Endothelial cell (in vitro differentiated cells): ENCODE measurements at regions not wholly inside any gene's neighbourhood (a gene's known extent, or its start where the extent isn't known, plus 50 kb on each side); places are given as distances from the start of the nearest gene placed in this dataset.
"Not testable (repeated sequence)": the region's sequence is repeated elsewhere in the genome, so short reads cannot be mapped to it uniquely, and the experiment has no call there.

Experiments
- DNase-seq: peaks from one replicate; pipeline ENCODE4 v3.0.0; 2021; ENCODE audit warnings: low spot score
- H3K27ac Mint-ChIP-seq: one replicate; pipeline ENCODE4 v1.8.0; 2021; ENCODE audit warnings: mixed read lengths, inconsistent platforms; ENCODE audit not compliant: unreplicated experiment
- H3K27me3 Mint-ChIP-seq: one replicate; pipeline ENCODE4 v1.8.0; 2021; ENCODE audit warnings: mild to moderate bottlenecking, moderate library complexity, mixed read lengths, inconsistent platforms; ENCODE audit not compliant: unreplicated experiment
- H3K36me3 Mint-ChIP-seq: one replicate; pipeline ENCODE4 v1.8.0; 2021; ENCODE audit warnings: mild to moderate bottlenecking, low read depth, mixed read lengths, inconsistent platforms; ENCODE audit not compliant: unreplicated experiment
- H3K4me1 Mint-ChIP-seq: one replicate; pipeline ENCODE4 v1.8.0; 2021; ENCODE audit warnings: mild to moderate bottlenecking, mixed read lengths, inconsistent platforms; ENCODE audit not compliant: unreplicated experiment
- H3K4me3 Mint-ChIP-seq: one replicate; pipeline ENCODE4 v1.8.0; 2021; ENCODE audit warnings: mild to moderate bottlenecking, mixed read lengths, inconsistent platforms; ENCODE audit not compliant: unreplicated experiment
- H3K9me3 Mint-ChIP-seq: one replicate; pipeline ENCODE4 v1.8.0; 2021; ENCODE audit warnings: mixed read lengths, inconsistent platforms; ENCODE audit not compliant: unreplicated experiment
- CTCF ChIP-seq: fragments of 200-600 bp; sonication (generic); IDR thresholded peaks from one replicate; pipeline ENCODE4 v1.5.0; 2021; ENCODE audit warnings: antibody characterized with exemption; ENCODE audit not compliant: unreplicated experiment

GRCh38 chr3:17874636-17875035, 132.2 kb upstream of the TBC1D5 start:
- H3K36me3 Mint-ChIP-seq = no peaks in the 10 kb centered on the region
- no peak overlapping the region for H3K4me3 Mint-ChIP-seq
- H3K27ac Mint-ChIP-seq = no peak overlapping the region

GRCh38 chr3:17872457-17872856, 130.0 kb upstream of the TBC1D5 start:
- Mint-ChIP-seq H3K4me3 (no peak overlapping the region), H3K4me1 (no peaks in the 10 kb centered on the region), H3K27ac (no peak overlapping the region), H3K9me3 (no peaks in the 10 kb centered on the region), H3K36me3 (no peaks in the 10 kb centered on the region), H3K27me3 (no peaks in the 10 kb centered on the region)
- TF ChIP-seq CTCF = no peak
- no peak for DNase-seq

More at GRCh38 chr3:17874636-17875035, 132.2 kb upstream of the TBC1D5 start:
- H3K27me3 Mint-ChIP-seq = no peaks in the 10 kb centered on the region
- no peak for TF ChIP-seq CTCF
- H3K4me1 Mint-ChIP-seq = no peaks in the 10 kb centered on the region
- DNase-seq = no peak
- no peaks in the 10 kb centered on the region for H3K9me3 Mint-ChIP-seq

- DNase-seq = no peak
- Mint-ChIP-seq H3K27me3 (no peaks in the 10 kb centered on the region), H3K4me3 (no peak overlapping the region), H3K27ac (no peak overlapping the region), H3K36me3 (no peaks in the 10 kb centered on the region), H3K4me1 (no peaks in the 10 kb centered on the region), H3K9me3 (no peaks in the 10 kb centered on the region)
- no peak for TF ChIP-seq CTCF
Observed at GRCh38 chr3:17865631-17866030, 123.2 kb upstream of the TBC1D5 start.

- no peaks in the 10 kb centered on the region for H3K36me3 Mint-ChIP-seq
- H3K27ac Mint-ChIP-seq = peak overlapping the region; percentile 9
- peak overlapping the region; percentile 60 for H3K4me3 Mint-ChIP-seq
- no peak for TF ChIP-seq CTCF
- peaks cover under 1% of the 10 kb centered on the region for H3K27me3 Mint-ChIP-seq
- H3K9me3 Mint-ChIP-seq = no peaks in the 10 kb centered on the region
- DNase-seq = no peak
- H3K4me1 Mint-ChIP-seq = no peaks in the 10 kb centered on the region
Observed at GRCh38 chr3:17861476-17861875, 119.0 kb upstream of the TBC1D5 start.

GRCh38 chr3:17860840-17861471, 118.5 kb upstream of the TBC1D5 start:
- not testable (repeated sequence) for H3K36me3 Mint-ChIP-seq, DNase-seq, H3K27ac Mint-ChIP-seq, H3K27me3 Mint-ChIP-seq, H3K9me3 Mint-ChIP-seq, H3K4me1 Mint-ChIP-seq
- H3K4me3 Mint-ChIP-seq = peak overlapping the region; percentile 77
